Spleen (tissue), 11 donors: ENCODE measurements at regions not wholly inside any gene's neighbourhood (a gene's known extent, or its start where the extent isn't known, plus 50 kb on each side); places are given as distances from the start of the nearest gene placed in this dataset.

Source experiments
- DNase-seq: peaks from one replicate; pipeline ENCODE4 v3.0.0-alpha.2; 2020
- H3K27ac ChIP-seq, 8 donors: fragments of 200-600 bp; sonication (generic) in 7 of 8; 1 replicate in 4 of 8; 2 replicates in 4 of 8; pipeline versions ENCODE4 v1.5.0 to v1.8.0; 2016 to 2021; ENCODE audit warnings: inconsistent platforms in 4 of 8, mild to moderate bottlenecking in 4 of 8, moderate library complexity in 1 of 8
- H3K27me3 ChIP-seq, 7 donors: fragments of 200-600 bp; sonication (generic) in 6 of 7; replicated peaks in 1 of 7; 1 replicate in 4 of 7; 2 replicates in 3 of 7; pipeline versions ENCODE4 v1.5.0 to v1.8.0; 2016 to 2021; ENCODE audit warnings: inconsistent platforms in 3 of 7, mild to moderate bottlenecking in 1 of 7
- H3K36me3 ChIP-seq, 6 donors: fragments of 200-600 bp; sonication (generic) in 5 of 6; 1 replicate in 4 of 6; 2 replicates in 2 of 6; pipeline versions ENCODE4 v1.5.0 to v1.8.0; 2016 to 2021; ENCODE audit warnings: inconsistent platforms in 2 of 6
- H3K4me1 ChIP-seq, 6 donors: fragments of 200-600 bp; sonication (generic) in 5 of 6; 1 replicate in 3 of 6; 2 replicates in 3 of 6; pipeline versions ENCODE4 v1.5.0 to v1.8.0; 2016 to 2021; ENCODE audit warnings: inconsistent platforms in 3 of 6
- H3K4me3 ChIP-seq, 8 donors: fragments of 200-600 bp; sonication (generic) in 7 of 8; 1 replicate in 4 of 8; 2 replicates in 4 of 8; pipeline versions ENCODE4 v1.5.0 to v1.8.0; 2016 to 2021; ENCODE audit warnings: inconsistent platforms in 4 of 8, mild to moderate bottlenecking in 4 of 8, moderate library complexity in 2 of 8
- H3K9me3 ChIP-seq, 8 donors: fragments of 200-600 bp; sonication (generic) in 7 of 8; 1 replicate in 4 of 8; 2 replicates in 4 of 8; pipeline versions ENCODE4 v1.5.0 to v1.8.0; 2016 to 2021; ENCODE audit warnings: inconsistent platforms in 4 of 8
- POLR2A ChIP-seq, 3 donors: fragments of 450-650 bp; IDR thresholded peaks; one replicate each; pipeline ENCODE4 v1.5.1; 2017; ENCODE audit warnings: antibody characterized with exemption in 3 of 3, mild to moderate bottlenecking in 1 of 3
- POLR2AphosphoS5 ChIP-seq, 3 donors: sonication (generic); formaldehyde crosslinking; IDR thresholded peaks; one replicate each; pipeline ENCODE4 v1.5.1; 2017; ENCODE audit warnings: antibody characterized with exemption in 3 of 3
- WGBS, 5 donors: extraction: QIAGEN DNeasy Blood & Tissue Kit in 3 of 5; methylation state at CpG; one replicate each; pipeline versions ENCODE4 v1.1.5 to v1.1.7; 2013 to 2018; 5-methylcytosine and 5-hydroxymethylcytosine counted together
- intact Hi-C: fragments of 100-400 bp; cut with DNase I; formaldehyde crosslinking; loops from one replicate; pipeline ENCODE4 v1.15.0; 2023; ENCODE audit warnings: low total_unique reads
- TF ChIP-seq, protein P1 (sequence below), 11 experiments: fragments of 200-600 bp in 7 of 11; fragments of 450-650 bp in 4 of 11; sonication (generic) in 4 of 11; IDR thresholded peaks in 8 of 11; conservative IDR thresholded peaks in 3 of 11; 1 replicate in 7 of 11; 2 replicates in 4 of 11; pipeline versions ENCODE4 v1.4.0 to v1.8.0; 2016 to 2021; ENCODE audit warnings: antibody characterized with exemption in 11 of 11, inconsistent platforms in 4 of 11, mild to moderate bottlenecking in 1 of 11
- donor health status: healthy with polysubstance abuse.
- donor health status: DM: no; HTN: no; CAD: no; lungs with moderate emphysema.
- donor health status: DM: no; HTN: no; CAD: no.
- donor health status: Bipolar disorder and iron deficiency.
- donor health status: healthy.
- donor health status: DM: no; HTN: no; CAD: no.
- donor health status: DM: yes; HTN: yes; CAD: no.

DNA sequence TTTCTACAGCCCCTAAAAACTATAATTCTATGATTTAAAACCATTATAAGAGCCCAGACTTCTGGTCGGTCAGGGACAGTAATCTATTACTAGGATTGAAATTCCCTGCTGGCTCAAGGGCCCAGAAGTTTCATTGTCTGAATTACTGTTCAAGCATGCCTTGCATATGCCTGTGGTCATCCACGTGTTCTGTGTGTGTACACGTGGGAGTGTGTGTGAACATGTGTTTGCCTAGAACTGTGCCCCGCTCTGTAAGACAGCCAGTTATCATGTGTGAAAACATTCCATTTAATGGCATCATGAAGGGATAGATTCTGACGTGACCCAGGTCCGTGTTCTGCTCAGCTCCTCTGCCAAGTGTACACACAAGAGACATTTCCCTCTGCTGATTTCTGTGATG lies 189.3 kb upstream of the NECTIN1 start:
- TF ChIP-seq, protein P1, sequence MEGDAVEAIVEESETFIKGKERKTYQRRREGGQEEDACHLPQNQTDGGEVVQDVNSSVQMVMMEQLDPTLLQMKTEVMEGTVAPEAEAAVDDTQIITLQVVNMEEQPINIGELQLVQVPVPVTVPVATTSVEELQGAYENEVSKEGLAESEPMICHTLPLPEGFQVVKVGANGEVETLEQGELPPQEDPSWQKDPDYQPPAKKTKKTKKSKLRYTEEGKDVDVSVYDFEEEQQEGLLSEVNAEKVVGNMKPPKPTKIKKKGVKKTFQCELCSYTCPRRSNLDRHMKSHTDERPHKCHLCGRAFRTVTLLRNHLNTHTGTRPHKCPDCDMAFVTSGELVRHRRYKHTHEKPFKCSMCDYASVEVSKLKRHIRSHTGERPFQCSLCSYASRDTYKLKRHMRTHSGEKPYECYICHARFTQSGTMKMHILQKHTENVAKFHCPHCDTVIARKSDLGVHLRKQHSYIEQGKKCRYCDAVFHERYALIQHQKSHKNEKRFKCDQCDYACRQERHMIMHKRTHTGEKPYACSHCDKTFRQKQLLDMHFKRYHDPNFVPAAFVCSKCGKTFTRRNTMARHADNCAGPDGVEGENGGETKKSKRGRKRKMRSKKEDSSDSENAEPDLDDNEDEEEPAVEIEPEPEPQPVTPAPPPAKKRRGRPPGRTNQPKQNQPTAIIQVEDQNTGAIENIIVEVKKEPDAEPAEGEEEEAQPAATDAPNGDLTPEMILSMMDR (IDR thresholded peaks at IDR 0.05 in 8 of 11, conservative IDR thresholded peaks at IDR 0.05 in 3 of 11) = no peak
- no peak for TF ChIP-seq POLR2A (IDR thresholded peaks at IDR 0.05)
- TF ChIP-seq POLR2AphosphoS5 (IDR thresholded peaks at IDR 0.05) = no peak
- Histone ChIP-seq H3K4me3 (no peak overlapping the region), H3K27ac (no peak overlapping the region), H3K27me3 (peaks cover 0 to 36% (median 0%) of the 10 kb centered on the region in 7 donors), H3K9me3 (peaks cover 0 to 12% (median 9%) of the 10 kb centered on the region in 8 donors), H3K36me3 (no peaks in the 10 kb centered on the region), H3K4me1 (no peaks in the 10 kb centered on the region)
- DNase-seq = peak; percentile 28
- 74 to 78% (median 74%) methylated on average over 6 of the region's 6 CpGs for WGBS, 5 donors
- intact Hi-C loops = no loop called here

GRCh38 chr11:119916568-119916967 lies 187.6 kb upstream of the NECTIN1 start:
- no peak for TF ChIP-seq POLR2A (IDR thresholded peaks at IDR 0.05)
- no peak for TF ChIP-seq POLR2AphosphoS5 (IDR thresholded peaks at IDR 0.05)
- TF ChIP-seq, protein P1 (IDR thresholded peaks at IDR 0.05 in 8 of 11, conservative IDR thresholded peaks at IDR 0.05 in 3 of 11) = no peak
- 63 to 81% (median 69%) methylated on average over 2 of the region's 2 CpGs for WGBS, 5 donors
- Histone ChIP-seq H3K4me1 (peaks cover 0 to 4% (median 0%) of the 10 kb centered on the region in 6 donors), H3K9me3 (peaks cover 0 to 12% (median 9%) of the 10 kb centered on the region in 8 donors), H3K27me3 (peaks cover 0 to 35% (median 0%) of the 10 kb centered on the region in 7 donors), H3K4me3 (no peak overlapping the region), H3K27ac (no peak overlapping the region), H3K36me3 (no peaks in the 10 kb centered on the region)
- peak; percentile 20 for DNase-seq
- intact Hi-C loops = no loop called here

DNA sequence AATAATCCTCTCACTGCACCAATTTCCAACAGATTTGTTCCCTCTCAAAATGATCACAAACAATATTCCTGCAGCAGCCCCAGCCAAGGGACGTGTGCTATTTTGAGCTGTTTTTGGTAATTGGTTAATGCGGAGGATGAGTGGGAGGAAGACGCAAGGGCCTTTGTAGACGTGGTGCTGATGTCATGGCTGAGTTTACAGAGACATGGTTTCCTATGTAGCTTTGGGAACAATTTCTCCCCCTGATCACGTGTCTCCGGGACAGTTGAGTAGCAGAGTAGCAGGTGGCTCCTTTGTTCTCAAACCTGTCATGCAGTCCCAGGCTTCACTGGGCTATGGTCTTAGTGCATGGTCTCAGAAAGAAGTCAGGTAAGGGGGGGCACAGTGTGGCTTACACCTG lies 183.2 kb upstream of the NECTIN1 start:
- TF ChIP-seq POLR2AphosphoS5 (IDR thresholded peaks at IDR 0.05) = peak in 1 of 3 donors; percentile 49
- no peak for TF ChIP-seq POLR2A (IDR thresholded peaks at IDR 0.05)
- TF ChIP-seq, protein P1 (IDR thresholded peaks at IDR 0.05 in 8 of 11, conservative IDR thresholded peaks at IDR 0.05 in 3 of 11) = no peak
- WGBS, 5 donors = 61 to 82% (median 69%) methylated on average over 6 of the region's 6 CpGs
- H3K4me1 ChIP-seq = peaks cover 0 to 5% (median 0%) of the 10 kb centered on the region in 6 donors
- H3K27me3 ChIP-seq = peaks cover 0 to 20% (median 0%) of the 10 kb centered on the region in 7 donors
- peak; percentile 14 for DNase-seq
- intact Hi-C loops = no loop called here
- peaks cover 0 to 12% (median 9%) of the 10 kb centered on the region in 8 donors for H3K9me3 ChIP-seq
- H3K4me3 ChIP-seq = no peak overlapping the region
- no peaks in the 10 kb centered on the region for H3K36me3 ChIP-seq
- H3K27ac ChIP-seq = peak overlapping the region in 3 of 8 donors; percentile 4 to 31 (median 16)

- Histone ChIP-seq H3K27ac (no peak overlapping the region), H3K9me3 (peaks cover 0 to 12% (median 9%) of the 10 kb centered on the region in 8 donors), H3K4me1 (peaks cover 0 to 5% (median 0%) of the 10 kb centered on the region in 6 donors), H3K27me3 (peaks cover 0 to 16% (median 0%) of the 10 kb centered on the region in 7 donors), H3K4me3 (no peak overlapping the region), H3K36me3 (no peaks in the 10 kb centered on the region)
- TF ChIP-seq POLR2AphosphoS5 (IDR thresholded peaks at IDR 0.05) (no peak), POLR2A (IDR thresholded peaks at IDR 0.05) (no peak)
- TF ChIP-seq, protein P1 (IDR thresholded peaks at IDR 0.05 in 8 of 11, conservative IDR thresholded peaks at IDR 0.05 in 3 of 11) = no peak
- intact Hi-C loops = no loop called here
- no peak for DNase-seq
- 57 to 86% (median 76%) methylated on average over 2 of the region's 2 CpGs for WGBS, 5 donors
These were observed 181.7 kb upstream of the NECTIN1 start for GRCh38 chr11:119910650-119911049.
